ENCODE measurements at regions not wholly inside any gene's neighbourhood (a gene's known extent, or its start where the extent isn't known, plus 50 kb on each side); places are given as distances from the start of the nearest gene placed in this dataset.

- no peak overlapping the region for H3K27ac ChIP-seq (ENCODE audit: low read depth, low read length)
- H3K9me3 ChIP-seq (ENCODE audit: control insufficient read depth, insufficient read depth, low read depth, low read length): peaks cover 4% of the 10 kb centered on the region; the same call in 1 of the 2 replicates
- peaks cover 25% of the 10 kb centered on the region for H3K4me1 ChIP-seq (ENCODE audit: control insufficient read depth, insufficient read depth, low read length)
These were observed 318.6 kb upstream of the CASK start for GRCh38 chrX:42242004-42242403.

GRCh38 chrX:42241421-42241820 is 318.1 kb upstream of the CASK start:
- peaks cover 20% of the 10 kb centered on the region for H3K4me1 ChIP-seq (ENCODE audit: control insufficient read depth, insufficient read depth, low read length)
- H3K4me3 ChIP-seq (ENCODE audit: low read depth, low read length): no peak overlapping the region
- peaks cover 4% of the 10 kb centered on the region; the same call in 1 of the 2 replicates for H3K9me3 ChIP-seq (ENCODE audit: control insufficient read depth, insufficient read depth, low read depth, low read length)
- no peaks in the 10 kb centered on the region for H3K36me3 ChIP-seq (ENCODE audit: control insufficient read depth, insufficient read depth, low read length)
- no peak overlapping the region for H3K9ac ChIP-seq (ENCODE audit: low read length)
- no peaks in the 10 kb centered on the region for H3K27me3 ChIP-seq (ENCODE audit: control insufficient read depth, insufficient read depth, low read length)
- peak overlapping the region; percentile 11; the same call in 1 of the 2 replicates for H3K27ac ChIP-seq (ENCODE audit: low read depth, low read length)

More at GRCh38 chrX:42242004-42242403, 318.6 kb upstream of the CASK start:
- H3K4me3 ChIP-seq (ENCODE audit: low read depth, low read length): no peak overlapping the region
- no peaks in the 10 kb centered on the region for H3K36me3 ChIP-seq (ENCODE audit: control insufficient read depth, insufficient read depth, low read length)
- no peaks in the 10 kb centered on the region for H3K27me3 ChIP-seq (ENCODE audit: control insufficient read depth, insufficient read depth, low read length)
- no peak overlapping the region for H3K9ac ChIP-seq (ENCODE audit: low read length)

DNA sequence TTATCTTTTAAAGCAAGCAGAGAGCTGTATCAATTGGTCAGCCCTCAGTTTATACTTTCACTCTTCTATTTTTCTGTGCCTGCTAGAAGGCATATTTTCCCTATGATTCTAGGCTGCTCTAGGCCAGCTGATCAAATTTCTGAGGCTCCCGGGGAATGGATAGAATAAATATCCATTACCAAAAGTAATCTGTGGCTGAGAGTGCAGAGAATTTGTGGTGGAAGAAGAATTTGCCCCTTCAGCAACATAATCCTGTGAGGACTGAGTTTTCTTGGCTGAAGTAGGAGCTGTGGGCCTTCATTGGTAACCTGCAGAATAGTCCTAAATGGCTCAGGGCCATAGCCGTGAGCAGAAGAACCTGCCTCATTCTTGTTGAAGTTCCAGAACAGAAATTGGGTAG is 314.6 kb upstream of the CASK start:
- Histone ChIP-seq H3K9me3 (ENCODE audit: control insufficient read depth, insufficient read depth, low read depth, low read length) (peaks cover 4% of the 10 kb centered on the region; the same call in 1 of the 2 replicates), H3K36me3 (ENCODE audit: control insufficient read depth, insufficient read depth, low read length) (no peaks in the 10 kb centered on the region), H3K27ac (ENCODE audit: low read depth, low read length) (no peak overlapping the region), H3K4me1 (ENCODE audit: control insufficient read depth, insufficient read depth, low read length) (peaks cover 16% of the 10 kb centered on the region), H3K9ac (ENCODE audit: low read length) (no peak overlapping the region), H3K27me3 (ENCODE audit: control insufficient read depth, insufficient read depth, low read length) (no peaks in the 10 kb centered on the region), H3K4me3 (ENCODE audit: low read depth, low read length) (no peak overlapping the region)

- H3K9me3 ChIP-seq (ENCODE audit: control insufficient read depth, insufficient read depth, low read depth, low read length): 0 out of 2 replicates have a peak, but pooled peaks cover 4% of the 10 kb centered on the region
- no peak overlapping the region for H3K4me3 ChIP-seq (ENCODE audit: low read depth, low read length)
- no peaks in the 10 kb centered on the region for H3K36me3 ChIP-seq (ENCODE audit: control insufficient read depth, insufficient read depth, low read length)
- peaks cover 10% of the 10 kb centered on the region; the same call in 1 of the 2 replicates for H3K4me1 ChIP-seq (ENCODE audit: control insufficient read depth, insufficient read depth, low read length)
- no peak overlapping the region for H3K9ac ChIP-seq (ENCODE audit: low read length)
- H3K27me3 ChIP-seq (ENCODE audit: control insufficient read depth, insufficient read depth, low read length): no peaks in the 10 kb centered on the region; the same call in 1 of the 2 replicates
- no peak overlapping the region for H3K27ac ChIP-seq (ENCODE audit: low read depth, low read length)
These were observed 306.2 kb upstream of the CASK start for GRCh38 chrX:42229533-42229932.

- H3K4me3 ChIP-seq (ENCODE audit: low read depth, low read length): no peak overlapping the region
- 0 out of 2 replicates have a peak, but pooled peaks cover under 1% of the 10 kb centered on the region for H3K9me3 ChIP-seq (ENCODE audit: control insufficient read depth, insufficient read depth, low read depth, low read length)
- no peaks in the 10 kb centered on the region for H3K36me3 ChIP-seq (ENCODE audit: control insufficient read depth, insufficient read depth, low read length)
- H3K27ac ChIP-seq (ENCODE audit: low read depth, low read length): no peak overlapping the region
- H3K9ac ChIP-seq (ENCODE audit: low read length): no peak overlapping the region
- 0 out of 2 replicates have a peak, but pooled peaks cover 3% of the 10 kb centered on the region for H3K27me3 ChIP-seq (ENCODE audit: control insufficient read depth, insufficient read depth, low read length)
- H3K4me1 ChIP-seq (ENCODE audit: control insufficient read depth, insufficient read depth, low read length): 0 out of 2 replicates have a peak, but pooled peaks cover 2% of the 10 kb centered on the region
These were observed 297.3 kb upstream of the CASK start for GRCh38 chrX:42220666-42221065.

DNA sequence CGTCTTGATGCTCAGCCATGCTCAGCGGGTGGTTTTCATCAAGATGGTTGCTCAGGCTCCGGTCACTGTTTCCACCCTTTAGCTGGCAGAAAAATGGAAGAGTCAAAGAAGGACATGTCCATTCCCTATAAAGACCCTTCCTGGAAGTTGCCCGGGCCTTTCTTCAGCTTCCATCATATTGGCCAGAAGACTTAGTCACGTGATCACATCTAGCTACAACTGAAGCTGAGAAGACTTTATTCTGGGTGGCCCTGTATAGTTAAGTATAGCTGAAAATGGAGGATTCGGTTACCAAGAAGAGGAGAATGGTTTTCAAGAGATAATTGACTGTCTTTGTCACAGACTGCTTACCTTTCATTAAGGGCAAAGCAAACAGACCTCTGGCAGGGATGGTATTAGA is 296.7 kb upstream of the CASK start:
- H3K9me3 ChIP-seq (ENCODE audit: control insufficient read depth, insufficient read depth, low read depth, low read length): no peaks in the 10 kb centered on the region
- H3K9ac ChIP-seq (ENCODE audit: low read length): no peak overlapping the region
- 0 out of 2 replicates have a peak, but pooled peaks cover 2% of the 10 kb centered on the region for H3K4me1 ChIP-seq (ENCODE audit: control insufficient read depth, insufficient read depth, low read length)
- H3K36me3 ChIP-seq (ENCODE audit: control insufficient read depth, insufficient read depth, low read length): no peaks in the 10 kb centered on the region
- no peak overlapping the region for H3K4me3 ChIP-seq (ENCODE audit: low read depth, low read length)
- 0 out of 2 replicates have a peak, but pooled peaks cover 3% of the 10 kb centered on the region for H3K27me3 ChIP-seq (ENCODE audit: control insufficient read depth, insufficient read depth, low read length)
- H3K27ac ChIP-seq (ENCODE audit: low read depth, low read length): no peak overlapping the region

DNA sequence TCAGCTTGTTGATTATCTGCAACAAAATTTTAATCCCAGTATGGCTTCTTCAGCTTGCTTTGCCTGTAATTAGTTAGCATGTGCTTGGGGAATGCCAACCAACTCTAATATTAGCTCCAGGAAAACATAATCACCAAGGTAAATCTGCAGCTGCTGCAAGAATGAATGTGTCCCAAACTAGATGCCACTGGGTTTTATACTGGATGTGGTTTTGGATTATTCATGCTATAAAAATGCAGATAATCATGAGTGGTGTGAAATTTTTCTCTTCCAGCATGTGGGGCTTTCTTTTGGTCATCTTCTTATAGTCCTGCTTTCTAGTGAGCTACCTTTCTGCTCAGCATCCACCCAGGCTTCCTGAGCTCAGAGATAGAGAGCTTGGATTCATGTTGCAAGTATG is 295.9 kb upstream of the CASK start:
- 0 out of 2 replicates have a peak, but pooled peaks cover 3% of the 10 kb centered on the region for H3K27me3 ChIP-seq (ENCODE audit: control insufficient read depth, insufficient read depth, low read length)
- no peak overlapping the region for H3K27ac ChIP-seq (ENCODE audit: low read depth, low read length)
- no peaks in the 10 kb centered on the region for H3K9me3 ChIP-seq (ENCODE audit: control insufficient read depth, insufficient read depth, low read depth, low read length)
- H3K36me3 ChIP-seq (ENCODE audit: control insufficient read depth, insufficient read depth, low read length): no peaks in the 10 kb centered on the region
- H3K9ac ChIP-seq (ENCODE audit: low read length): no peak overlapping the region
- H3K4me3 ChIP-seq (ENCODE audit: low read depth, low read length): no peak overlapping the region
- H3K4me1 ChIP-seq (ENCODE audit: control insufficient read depth, insufficient read depth, low read length): 0 out of 2 replicates have a peak, but pooled peaks cover 2% of the 10 kb centered on the region

GRCh38 chrX:42195506-42195905 is 272.2 kb upstream of the CASK start:
- Histone ChIP-seq H3K4me1 (ENCODE audit: control insufficient read depth, insufficient read depth, low read length) (peaks cover 6% of the 10 kb centered on the region; the same call in 1 of the 2 replicates), H3K27me3 (ENCODE audit: control insufficient read depth, insufficient read depth, low read length) (no peaks in the 10 kb centered on the region; the same call in 1 of the 2 replicates), H3K9ac (ENCODE audit: low read length) (no peak overlapping the region), H3K27ac (ENCODE audit: low read depth, low read length) (no peak overlapping the region), H3K9me3 (ENCODE audit: control insufficient read depth, insufficient read depth, low read depth, low read length) (peaks cover 9% of the 10 kb centered on the region; the same call in 1 of the 2 replicates), H3K36me3 (ENCODE audit: control insufficient read depth, insufficient read depth, low read length) (no peaks in the 10 kb centered on the region), H3K4me3 (ENCODE audit: low read depth, low read length) (no peak overlapping the region)

DNA sequence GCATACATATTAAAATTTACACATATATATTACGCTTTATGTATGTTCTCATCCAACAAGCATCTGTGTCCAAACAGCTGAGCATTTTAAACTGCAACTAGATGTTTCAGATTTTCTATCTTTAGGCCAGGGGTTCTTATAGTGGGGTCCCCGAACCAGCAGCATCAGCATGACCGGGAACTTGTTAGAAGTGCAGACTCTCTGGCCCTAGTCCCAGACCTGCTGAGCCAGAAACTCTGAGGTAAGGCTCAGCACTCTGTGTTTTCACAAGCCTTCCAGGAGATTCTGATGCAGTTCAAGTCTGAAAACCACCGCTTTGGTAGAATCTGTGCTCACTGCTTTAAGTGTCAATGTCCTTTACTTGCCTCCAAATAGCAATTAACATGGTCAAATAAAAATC is 266.2 kb upstream of the CASK start:
- Histone ChIP-seq H3K9ac (ENCODE audit: low read length) (no peak overlapping the region), H3K4me3 (ENCODE audit: low read depth, low read length) (no peak overlapping the region), H3K4me1 (ENCODE audit: control insufficient read depth, insufficient read depth, low read length) (peaks cover 13% of the 10 kb centered on the region), H3K27me3 (ENCODE audit: control insufficient read depth, insufficient read depth, low read length) (peaks cover 4% of the 10 kb centered on the region; the same call in 1 of the 2 replicates), H3K27ac (ENCODE audit: low read depth, low read length) (no peak overlapping the region), H3K9me3 (ENCODE audit: control insufficient read depth, insufficient read depth, low read depth, low read length) (peaks cover 9% of the 10 kb centered on the region; the same call in 1 of the 2 replicates), H3K36me3 (ENCODE audit: control insufficient read depth, insufficient read depth, low read length) (no peaks in the 10 kb centered on the region)

DNA sequence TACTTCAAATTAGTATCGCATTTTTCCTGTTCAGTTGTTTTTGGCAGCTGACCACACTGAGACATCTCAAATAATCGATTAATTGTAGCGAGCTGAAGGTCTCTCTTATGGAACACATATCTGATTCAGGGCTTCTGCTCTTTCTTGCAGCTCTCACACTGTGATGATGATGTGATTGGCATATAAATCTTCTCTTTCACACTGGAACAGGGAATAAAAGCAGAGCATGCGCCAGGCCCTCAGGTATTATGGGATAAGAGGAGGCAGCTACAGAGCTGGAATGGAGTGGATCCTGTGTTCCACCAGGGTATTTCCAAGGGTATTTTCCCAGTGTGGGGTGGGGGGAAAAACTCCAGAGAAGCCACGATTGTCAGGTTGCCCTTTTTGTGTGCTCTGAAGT is 265.4 kb upstream of the CASK start:
- H3K27ac ChIP-seq (ENCODE audit: low read depth, low read length): no peak overlapping the region
- H3K9ac ChIP-seq (ENCODE audit: low read length): no peak overlapping the region
- H3K27me3 ChIP-seq (ENCODE audit: control insufficient read depth, insufficient read depth, low read length): peaks cover 4% of the 10 kb centered on the region; the same call in 1 of the 2 replicates
- no peaks in the 10 kb centered on the region for H3K36me3 ChIP-seq (ENCODE audit: control insufficient read depth, insufficient read depth, low read length)
- peaks cover 13% of the 10 kb centered on the region for H3K4me1 ChIP-seq (ENCODE audit: control insufficient read depth, insufficient read depth, low read length)
- H3K4me3 ChIP-seq (ENCODE audit: low read depth, low read length): no peak overlapping the region
- H3K9me3 ChIP-seq (ENCODE audit: control insufficient read depth, insufficient read depth, low read depth, low read length): peaks cover 9% of the 10 kb centered on the region; the same call in 1 of the 2 replicates

GRCh38 chrX:42176789-42177188 is 253.4 kb upstream of the CASK start:
- Histone ChIP-seq H3K4me3 (ENCODE audit: low read depth, low read length) (no peak overlapping the region), H3K4me1 (ENCODE audit: control insufficient read depth, insufficient read depth, low read length) (no peaks in the 10 kb centered on the region), H3K27me3 (ENCODE audit: control insufficient read depth, insufficient read depth, low read length) (peaks cover 11% of the 10 kb centered on the region; the same call in 1 of the 2 replicates), H3K27ac (ENCODE audit: low read depth, low read length) (no peak overlapping the region), H3K36me3 (ENCODE audit: control insufficient read depth, insufficient read depth, low read length) (no peaks in the 10 kb centered on the region), H3K9ac (ENCODE audit: low read length) (no peak overlapping the region), H3K9me3 (ENCODE audit: control insufficient read depth, insufficient read depth, low read depth, low read length) (no peaks in the 10 kb centered on the region)

Data from HUES6 (cell line).